ENCODE measurements at regions not wholly inside any gene's neighbourhood (a gene's known extent, or its start where the extent isn't known, plus 50 kb on each side); places are given as distances from the start of the nearest gene placed in this dataset.

GRCh38 chr20:11753155-11753554 lies 164.5 kb upstream of the BTBD3 start:
- TF ChIP-seq CTCF (IDR thresholded peaks at IDR 0.05; ENCODE audit: unreplicated experiment), result no peak
- BruUV-seq (replicated peaks), result no TSS peak
- H3K27ac Mint-ChIP-seq (ENCODE audit: unreplicated experiment), result no peak overlapping the region

GRCh38 chr20:11754451-11754850 lies 163.2 kb upstream of the BTBD3 start:
- no TSS peak for BruUV-seq (replicated peaks)

More at GRCh38 chr20:11753155-11753554, 164.5 kb upstream of the BTBD3 start:
- intact Hi-C loops (cut with micrococcal nuclease; ENCODE audit: unreplicated experiment), result no loop called here
- Mint-ChIP-seq H3K36me3 (ENCODE audit: insufficient read depth, unreplicated experiment) (no peaks in the 10 kb centered on the region), H3K4me3 (ENCODE audit: low read depth, unreplicated experiment) (peak overlapping the region; percentile 17), H3K27me3 (ENCODE audit: unreplicated experiment) (no peaks in the 10 kb centered on the region), H3K4me1 (ENCODE audit: low read depth, unreplicated experiment) (no peaks in the 10 kb centered on the region), H3K9me3 (ENCODE audit: low read depth, unreplicated experiment) (peaks cover 2% of the 10 kb centered on the region)
- CTCF ChIA-PET, result no interaction called here
- no peak for DNase-seq

GRCh38 chr20:11755071-11755841 lies 162.4 kb upstream of the BTBD3 start:
- Mint-ChIP-seq H3K4me3 (ENCODE audit: low read depth, unreplicated experiment) (no peak overlapping the region), H3K4me1 (ENCODE audit: low read depth, unreplicated experiment) (no peaks in the 10 kb centered on the region), H3K27me3 (ENCODE audit: unreplicated experiment) (no peaks in the 10 kb centered on the region), H3K27ac (ENCODE audit: unreplicated experiment) (no peak overlapping the region), H3K36me3 (ENCODE audit: insufficient read depth, unreplicated experiment) (no peaks in the 10 kb centered on the region), H3K9me3 (ENCODE audit: low read depth, unreplicated experiment) (peaks cover 2% of the 10 kb centered on the region)
- BruUV-seq (replicated peaks), result no TSS peak
- CTCF ChIA-PET, result no interaction called here
- TF ChIP-seq CTCF (IDR thresholded peaks at IDR 0.05; ENCODE audit: unreplicated experiment), result no peak
- intact Hi-C loops (cut with micrococcal nuclease; ENCODE audit: unreplicated experiment), result no loop called here
- no peak for DNase-seq

More at GRCh38 chr20:11754451-11754850, 163.2 kb upstream of the BTBD3 start:
- DNase-seq, result no peak
- H3K27me3 Mint-ChIP-seq (ENCODE audit: unreplicated experiment), result no peaks in the 10 kb centered on the region
- H3K36me3 Mint-ChIP-seq (ENCODE audit: insufficient read depth, unreplicated experiment), result no peaks in the 10 kb centered on the region
- H3K4me1 Mint-ChIP-seq (ENCODE audit: low read depth, unreplicated experiment), result no peaks in the 10 kb centered on the region
- no peak for TF ChIP-seq CTCF (IDR thresholded peaks at IDR 0.05; ENCODE audit: unreplicated experiment)
- no peak overlapping the region for H3K4me3 Mint-ChIP-seq (ENCODE audit: low read depth, unreplicated experiment)
- H3K27ac Mint-ChIP-seq (ENCODE audit: unreplicated experiment), result no peak overlapping the region
- intact Hi-C loops (cut with micrococcal nuclease; ENCODE audit: unreplicated experiment), result no loop called here
- CTCF ChIA-PET, result no interaction called here
- peaks cover 2% of the 10 kb centered on the region for H3K9me3 Mint-ChIP-seq (ENCODE audit: low read depth, unreplicated experiment)

GRCh38 chr20:11761497-11761896 lies 156.2 kb upstream of the BTBD3 start:
- CTCF ChIA-PET, result no interaction called here
- Mint-ChIP-seq H3K27me3 (ENCODE audit: unreplicated experiment) (no peaks in the 10 kb centered on the region), H3K4me1 (ENCODE audit: low read depth, unreplicated experiment) (no peaks in the 10 kb centered on the region), H3K27ac (ENCODE audit: unreplicated experiment) (no peak overlapping the region), H3K36me3 (ENCODE audit: insufficient read depth, unreplicated experiment) (no peaks in the 10 kb centered on the region), H3K9me3 (ENCODE audit: low read depth, unreplicated experiment) (peaks cover 2% of the 10 kb centered on the region), H3K4me3 (ENCODE audit: low read depth, unreplicated experiment) (no peak overlapping the region)
- intact Hi-C loops (cut with micrococcal nuclease; ENCODE audit: unreplicated experiment), result no loop called here
- no TSS peak for BruUV-seq (replicated peaks)
- TF ChIP-seq CTCF (IDR thresholded peaks at IDR 0.05; ENCODE audit: unreplicated experiment), result no peak
- DNase-seq, result no peak

All from Calu3 (cell line).